Mammary epithelial cell (primary cell): ENCODE measurements at regions not wholly inside any gene's neighbourhood (a gene's known extent, or its start where the extent isn't known, plus 50 kb on each side); places are given as distances from the start of the nearest gene placed in this dataset.

Experiments
- CTCF ChIP-seq, 2 donors: IDR thresholded peaks in 1 of 2; conservative IDR thresholded peaks in 1 of 2; 2 replicates each; pipeline ENCODE4 v1.5.1; 2011 to 2012; ENCODE audit warnings: inconsistent platforms in 2 of 2, low read length in 2 of 2, mild to moderate bottlenecking in 2 of 2, control low read depth in 1 of 2, low read depth in 1 of 2; ENCODE audit not compliant: insufficient read depth in 1 of 2; ENCODE audit errors: extremely low read depth in 1 of 2
- EZH2 ChIP-seq: IDR thresholded peaks from 2 replicates; pipeline ENCODE4 v1.6.1; 2012; ENCODE audit warnings: low read length, inconsistent platforms, borderline replicate concordance

DNA sequence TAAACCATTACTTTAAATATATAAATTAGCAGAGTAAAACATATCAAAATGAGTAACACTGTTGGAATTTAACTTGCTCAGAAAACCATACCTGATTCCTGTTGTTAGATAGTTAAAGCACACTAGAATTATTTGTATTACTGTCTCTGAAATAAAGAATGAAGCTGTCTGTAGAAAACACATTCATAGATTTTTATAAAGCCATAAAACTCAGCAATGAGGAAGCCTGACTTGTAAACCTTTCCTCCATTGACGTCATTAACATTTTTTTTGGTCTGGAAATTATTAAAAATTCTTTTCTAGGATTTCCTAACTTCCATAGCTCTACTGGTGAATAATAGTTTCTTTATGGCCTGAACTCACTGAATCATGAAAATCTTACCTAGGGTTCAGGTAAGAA, 147.6 kb downstream of the BRMS1L start:
- TF ChIP-seq CTCF (conservative IDR thresholded peaks at IDR 0.05 in 1 of 2, IDR thresholded peaks at IDR 0.05 in 1 of 2; ENCODE audit: extremely low read depth in 1 of 2, insufficient read depth in 1 of 2, low read depth in 1 of 2, low read length in 2 of 2) = no peak
- TF ChIP-seq EZH2 = no peak
